Adrenal gland (tissue), 5 donors: ENCODE measurements at regions not wholly inside any gene's neighbourhood (a gene's known extent, or its start where the extent isn't known, plus 50 kb on each side); places are given as distances from the start of the nearest gene placed in this dataset.

ENCODE experiments used
- CTCF ChIP-seq, 6 experiments: fragments of 450-650 bp in 4 of 6; fragments of 200-600 bp in 2 of 6; sonication (generic) in 1 of 6; IDR thresholded peaks; 1 replicate in 5 of 6; 2 replicates in 1 of 6; pipeline versions ENCODE4 v1.5.1 to v1.8.0; 2016 to 2021; ENCODE audit warnings: antibody characterized with exemption in 6 of 6, mild to moderate bottlenecking in 2 of 6, moderate library complexity in 1 of 6
- POLR2A ChIP-seq, 2 donors: fragments of 450-650 bp; IDR thresholded peaks; one replicate each; pipeline ENCODE4 v1.6.1; 2017; ENCODE audit warnings: antibody characterized with exemption in 2 of 2, mild to moderate bottlenecking in 2 of 2, moderate library complexity in 1 of 2
- donor health status: DM: no; HTN: no; CAD: no.

GRCh38 chr14:25757364-25757763, 707.4 kb upstream of the STXBP6 start:
- TF ChIP-seq POLR2A (IDR thresholded peaks at IDR 0.05) (no peak), CTCF (IDR thresholded peaks at IDR 0.05) (no peak)
